Loucy (cell line): ENCODE measurements at regions not wholly inside any gene's neighbourhood (a gene's known extent, or its start where the extent isn't known, plus 50 kb on each side); places are given as distances from the start of the nearest gene placed in this dataset.

Experiments used
- CTCF ChIP-seq: fragments of 200-600 bp; sonication (generic); conservative IDR thresholded peaks from 2 replicates; pipeline ENCODE4 v1.5.1; 2014; ENCODE audit warnings: mild to moderate bottlenecking, antibody characterized with exemption, low read length
- EZH2phosphoT487 ChIP-seq: fragments of 200-600 bp; IDR thresholded peaks from 2 replicates; pipeline ENCODE4 v1.6.1; 2018; ENCODE audit warnings: antibody characterized with exemption, mild to moderate bottlenecking, moderate library complexity, borderline replicate concordance

DNA sequence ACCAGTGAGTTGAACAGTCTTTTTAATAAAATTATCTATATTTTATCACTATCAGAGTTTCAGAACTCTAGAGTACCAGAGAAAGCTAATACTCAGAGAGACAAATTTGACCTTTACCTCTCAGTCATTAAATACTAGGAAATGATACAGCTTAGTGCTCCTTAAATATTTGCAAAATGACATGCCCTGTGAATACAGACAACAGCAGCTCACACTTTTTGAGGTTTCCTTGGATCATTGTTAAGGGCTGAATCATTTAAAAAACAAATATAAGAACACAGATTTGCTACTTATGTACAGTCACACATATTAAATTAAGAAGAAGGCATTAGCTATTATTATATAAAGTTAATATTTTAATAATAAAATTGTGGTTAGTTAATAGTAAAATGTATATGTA, 1158.7 kb upstream of the EYS start:
- TF ChIP-seq CTCF (no peak), EZH2phosphoT487 (no peak)
